ES-I3 (cell line): ENCODE measurements at regions not wholly inside any gene's neighbourhood (a gene's known extent, or its start where the extent isn't known, plus 50 kb on each side); places are given as distances from the start of the nearest gene placed in this dataset.

ENCODE experiments used
- H3K36me3 ChIP-seq: 2 replicates; pipeline ENCODE4 v1.6.1; 2013; ENCODE audit warnings: mild to moderate bottlenecking, low read length, control low read depth, moderate library complexity; ENCODE audit not compliant: insufficient read depth
- H3K4me1 ChIP-seq: 2 replicates; pipeline ENCODE4 v1.6.1; 2013; ENCODE audit warnings: mild to moderate bottlenecking, control low read depth, low read length; ENCODE audit not compliant: insufficient read depth
- H3K9ac ChIP-seq: 2 replicates; pipeline ENCODE4 v1.6.1; 2013; ENCODE audit warnings: low read depth, mild to moderate bottlenecking, low read length, moderate library complexity
- H3K9me3 ChIP-seq: 2 replicates; pipeline ENCODE4 v1.6.1; 2013; ENCODE audit warnings: mild to moderate bottlenecking, low read length, moderate library complexity; ENCODE audit not compliant: control insufficient read depth, insufficient read depth

GRCh38 chr9:109582386-109582785 is 84.3 kb upstream of the PTPN3 start:
- Histone ChIP-seq H3K4me1 (no peaks in the 10 kb centered on the region), H3K9ac (no peak overlapping the region), H3K36me3 (no peaks in the 10 kb centered on the region), H3K9me3 (no peaks in the 10 kb centered on the region; the same call in 1 of the 2 replicates)

- no peaks in the 10 kb centered on the region for H3K36me3 ChIP-seq
- no peaks in the 10 kb centered on the region for H3K4me1 ChIP-seq
- H3K9me3 ChIP-seq = no peaks in the 10 kb centered on the region; the same call in 1 of the 2 replicates
- no peak overlapping the region for H3K9ac ChIP-seq
Observed at GRCh38 chr9:109584205-109584604, 86.1 kb upstream of the PTPN3 start.

GRCh38 chr9:109585796-109586195 is 87.7 kb upstream of the PTPN3 start:
- no peaks in the 10 kb centered on the region for H3K36me3 ChIP-seq
- no peak overlapping the region for H3K9ac ChIP-seq
- no peaks in the 10 kb centered on the region for H3K4me1 ChIP-seq
- peaks cover 2% of the 10 kb centered on the region; the same call in 1 of the 2 replicates for H3K9me3 ChIP-seq

- Histone ChIP-seq H3K9ac (no peak overlapping the region), H3K4me1 (no peaks in the 10 kb centered on the region), H3K36me3 (no peaks in the 10 kb centered on the region), H3K9me3 (0 out of 2 replicates have a peak, but pooled peaks cover 2% of the 10 kb centered on the region)
Observed at GRCh38 chr9:109586993-109587392, 88.9 kb upstream of the PTPN3 start.

GRCh38 chr9:109588415-109588814 is 90.3 kb upstream of the PTPN3 start:
- H3K9ac ChIP-seq = no peak overlapping the region
- 0 out of 2 replicates have a peak, but pooled peaks cover 2% of the 10 kb centered on the region for H3K9me3 ChIP-seq
- no peaks in the 10 kb centered on the region for H3K4me1 ChIP-seq
- no peaks in the 10 kb centered on the region for H3K36me3 ChIP-seq

- no peak overlapping the region for H3K9ac ChIP-seq
- no peaks in the 10 kb centered on the region for H3K36me3 ChIP-seq
- no peaks in the 10 kb centered on the region for H3K4me1 ChIP-seq
- 0 out of 2 replicates have a peak, but pooled peaks cover 2% of the 10 kb centered on the region for H3K9me3 ChIP-seq
Observed at GRCh38 chr9:109590966-109591365, 92.9 kb upstream of the PTPN3 start.

- no peaks in the 10 kb centered on the region for H3K4me1 ChIP-seq
- no peaks in the 10 kb centered on the region for H3K36me3 ChIP-seq
- 0 out of 2 replicates have a peak, but pooled peaks cover 2% of the 10 kb centered on the region for H3K9me3 ChIP-seq
- H3K9ac ChIP-seq = no peak overlapping the region
Observed at GRCh38 chr9:109591691-109592090, 93.6 kb upstream of the PTPN3 start.

- Histone ChIP-seq H3K36me3 (no peaks in the 10 kb centered on the region), H3K9me3 (0 out of 2 replicates have a peak, but pooled peaks cover 2% of the 10 kb centered on the region), H3K9ac (no peak overlapping the region), H3K4me1 (no peaks in the 10 kb centered on the region)
Observed at GRCh38 chr9:109593612-109594011, 95.5 kb upstream of the PTPN3 start.

- no peak overlapping the region for H3K9ac ChIP-seq
- H3K36me3 ChIP-seq = no peaks in the 10 kb centered on the region
- no peaks in the 10 kb centered on the region for H3K9me3 ChIP-seq
Observed at GRCh38 chr9:109597496-109597895, 99.4 kb upstream of the PTPN3 start.

GRCh38 chr9:109599131-109599530 is 101.0 kb upstream of the PTPN3 start:
- no peak overlapping the region for H3K9ac ChIP-seq
- no peaks in the 10 kb centered on the region for H3K4me1 ChIP-seq
- no peaks in the 10 kb centered on the region for H3K36me3 ChIP-seq
- no peaks in the 10 kb centered on the region for H3K9me3 ChIP-seq

More at GRCh38 chr9:109597496-109597895, 99.4 kb upstream of the PTPN3 start:
- H3K4me1 ChIP-seq = no peaks in the 10 kb centered on the region

GRCh38 chr9:109599711-109600110 is 101.6 kb upstream of the PTPN3 start:
- H3K9ac ChIP-seq = no peak overlapping the region
- H3K4me1 ChIP-seq = no peaks in the 10 kb centered on the region
- H3K9me3 ChIP-seq = no peaks in the 10 kb centered on the region
- H3K36me3 ChIP-seq = no peaks in the 10 kb centered on the region

- no peaks in the 10 kb centered on the region for H3K36me3 ChIP-seq
- no peaks in the 10 kb centered on the region for H3K4me1 ChIP-seq
- no peak overlapping the region for H3K9ac ChIP-seq
- H3K9me3 ChIP-seq = no peaks in the 10 kb centered on the region
Observed at GRCh38 chr9:109600142-109600541, 102.0 kb upstream of the PTPN3 start.

- no peaks in the 10 kb centered on the region for H3K36me3 ChIP-seq
- no peak overlapping the region for H3K9ac ChIP-seq
- H3K4me1 ChIP-seq = no peaks in the 10 kb centered on the region
- H3K9me3 ChIP-seq = no peaks in the 10 kb centered on the region
Observed at GRCh38 chr9:109601181-109601580, 103.1 kb upstream of the PTPN3 start.

GRCh38 chr9:109602987-109603386 is 104.9 kb upstream of the PTPN3 start:
- Histone ChIP-seq H3K36me3 (no peaks in the 10 kb centered on the region), H3K9me3 (no peaks in the 10 kb centered on the region), H3K9ac (no peak overlapping the region), H3K4me1 (no peaks in the 10 kb centered on the region)

- Histone ChIP-seq H3K36me3 (no peaks in the 10 kb centered on the region), H3K9ac (no peak overlapping the region), H3K9me3 (no peaks in the 10 kb centered on the region), H3K4me1 (no peaks in the 10 kb centered on the region)
Observed at GRCh38 chr9:109604131-109604530, 106.0 kb upstream of the PTPN3 start.

- H3K9ac ChIP-seq = no peak overlapping the region
- H3K36me3 ChIP-seq = no peaks in the 10 kb centered on the region
- no peaks in the 10 kb centered on the region for H3K4me1 ChIP-seq
- H3K9me3 ChIP-seq = no peaks in the 10 kb centered on the region
Observed at GRCh38 chr9:109604781-109605180, 106.7 kb upstream of the PTPN3 start.
